Nephron progenitor cell (in vitro differentiated cells): ENCODE measurements at regions not wholly inside any gene's neighbourhood (a gene's known extent, or its start where the extent isn't known, plus 50 kb on each side); places are given as distances from the start of the nearest gene placed in this dataset.

Source experiments
- DNase-seq: peaks from one replicate; pipeline ENCODE4 v3.0.0; 2021
- H3K27ac Mint-ChIP-seq: 2 replicates; pipeline ENCODE4 v1.8.0; 2021; ENCODE audit warnings: mild to moderate bottlenecking, moderate library complexity, mixed read lengths
- H3K27me3 Mint-ChIP-seq: 2 replicates; pipeline ENCODE4 v1.8.0; 2021; ENCODE audit warnings: mild to moderate bottlenecking, low read depth, mixed read lengths; ENCODE audit not compliant: poor library complexity
- H3K36me3 Mint-ChIP-seq: 2 replicates; pipeline ENCODE4 v1.8.0; 2021; ENCODE audit warnings: low read depth, mixed read lengths
- H3K4me1 Mint-ChIP-seq: 2 replicates; pipeline ENCODE4 v1.8.0; 2021; ENCODE audit warnings: mixed read lengths
- H3K4me3 Mint-ChIP-seq: 2 replicates; pipeline ENCODE4 v1.8.0; 2021; ENCODE audit warnings: mild to moderate bottlenecking, moderate library complexity, mixed read lengths
- H3K9me3 Mint-ChIP-seq: 2 replicates; pipeline ENCODE4 v1.8.0; 2021; ENCODE audit warnings: mild to moderate bottlenecking, moderate library complexity, mixed read lengths
- TF ChIP-seq, protein P1 (sequence below): fragments of 200-600 bp; sonication (generic); IDR thresholded peaks from 2 replicates; pipeline ENCODE4 v1.5.0; 2021; ENCODE audit warnings: antibody characterized with exemption

DNA sequence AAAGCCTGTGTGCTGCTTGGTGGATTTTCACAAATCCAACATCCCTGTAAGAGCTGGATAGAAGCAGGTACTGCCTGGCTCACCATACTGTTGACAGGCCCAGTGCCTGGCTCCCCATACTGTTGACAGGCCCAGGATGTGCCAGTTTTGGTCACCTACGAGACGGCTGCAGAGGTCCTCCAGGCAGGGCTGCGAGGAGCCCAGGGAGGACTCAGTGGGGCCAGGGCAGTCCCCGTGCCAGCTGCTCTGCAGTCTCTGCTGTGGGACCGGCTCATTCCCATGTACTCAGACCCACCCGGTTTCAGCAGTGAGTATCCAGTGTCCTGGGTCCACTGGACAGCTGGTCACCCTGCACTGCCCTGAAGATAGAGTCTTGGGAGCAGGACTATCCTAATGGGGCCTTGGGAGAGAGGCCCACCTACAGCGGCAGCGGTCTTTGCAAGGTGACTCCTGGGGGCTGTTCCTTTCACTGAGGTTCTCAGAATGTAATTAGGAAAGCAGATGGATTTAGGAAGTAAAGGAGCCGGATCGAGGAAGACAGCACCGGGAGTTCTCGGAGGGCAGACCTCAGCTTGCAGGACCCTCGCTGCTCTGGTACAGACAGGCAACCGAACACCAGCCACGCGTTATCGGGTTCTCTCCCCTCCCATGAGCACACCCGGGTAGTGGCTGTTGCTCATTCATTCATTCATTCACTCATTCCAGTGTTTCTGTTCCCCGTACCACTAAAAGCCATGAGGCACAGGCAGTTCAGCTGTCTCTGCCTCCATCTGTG lies 106.1 kb downstream of the CTTN start:
- no peak overlapping the region for H3K4me3 Mint-ChIP-seq
- H3K9me3 Mint-ChIP-seq = no peaks in the 10 kb centered on the region
- no peaks in the 10 kb centered on the region for H3K36me3 Mint-ChIP-seq
- no peaks in the 10 kb centered on the region for H3K27me3 Mint-ChIP-seq
- TF ChIP-seq, protein P1, sequence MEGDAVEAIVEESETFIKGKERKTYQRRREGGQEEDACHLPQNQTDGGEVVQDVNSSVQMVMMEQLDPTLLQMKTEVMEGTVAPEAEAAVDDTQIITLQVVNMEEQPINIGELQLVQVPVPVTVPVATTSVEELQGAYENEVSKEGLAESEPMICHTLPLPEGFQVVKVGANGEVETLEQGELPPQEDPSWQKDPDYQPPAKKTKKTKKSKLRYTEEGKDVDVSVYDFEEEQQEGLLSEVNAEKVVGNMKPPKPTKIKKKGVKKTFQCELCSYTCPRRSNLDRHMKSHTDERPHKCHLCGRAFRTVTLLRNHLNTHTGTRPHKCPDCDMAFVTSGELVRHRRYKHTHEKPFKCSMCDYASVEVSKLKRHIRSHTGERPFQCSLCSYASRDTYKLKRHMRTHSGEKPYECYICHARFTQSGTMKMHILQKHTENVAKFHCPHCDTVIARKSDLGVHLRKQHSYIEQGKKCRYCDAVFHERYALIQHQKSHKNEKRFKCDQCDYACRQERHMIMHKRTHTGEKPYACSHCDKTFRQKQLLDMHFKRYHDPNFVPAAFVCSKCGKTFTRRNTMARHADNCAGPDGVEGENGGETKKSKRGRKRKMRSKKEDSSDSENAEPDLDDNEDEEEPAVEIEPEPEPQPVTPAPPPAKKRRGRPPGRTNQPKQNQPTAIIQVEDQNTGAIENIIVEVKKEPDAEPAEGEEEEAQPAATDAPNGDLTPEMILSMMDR = peak; percentile 1
- peaks cover 48% of the 10 kb centered on the region for H3K4me1 Mint-ChIP-seq
- H3K27ac Mint-ChIP-seq = peak overlapping the region; percentile 16
- no peak for DNase-seq

DNA sequence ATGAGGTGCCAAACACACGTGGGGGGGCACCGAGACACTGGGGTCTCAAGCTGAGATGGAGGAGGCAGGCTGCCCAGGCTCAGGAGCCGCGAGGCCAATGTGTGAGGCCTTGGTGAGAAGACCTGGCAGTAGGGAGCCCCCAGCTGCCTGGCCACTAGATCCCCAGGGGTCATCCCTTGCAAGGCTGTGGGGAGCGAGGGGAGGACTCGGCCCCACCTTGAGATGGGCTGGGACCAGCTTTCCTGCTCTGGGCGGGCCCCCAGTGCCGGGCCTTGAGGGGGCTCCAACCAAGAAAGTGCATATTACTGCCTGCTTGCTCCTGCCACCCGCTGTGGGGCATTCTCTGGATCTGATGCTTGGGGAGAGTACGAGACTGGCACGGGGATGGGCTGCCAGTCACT lies 107.0 kb downstream of the CTTN start:
- H3K27ac Mint-ChIP-seq = no peak overlapping the region
- H3K36me3 Mint-ChIP-seq = no peaks in the 10 kb centered on the region
- no peak for DNase-seq
- TF ChIP-seq, protein P1 = no peak
- H3K4me1 Mint-ChIP-seq = peaks cover 43% of the 10 kb centered on the region
- no peaks in the 10 kb centered on the region for H3K27me3 Mint-ChIP-seq
- H3K9me3 Mint-ChIP-seq = no peaks in the 10 kb centered on the region
- H3K4me3 Mint-ChIP-seq = no peak overlapping the region

DNA sequence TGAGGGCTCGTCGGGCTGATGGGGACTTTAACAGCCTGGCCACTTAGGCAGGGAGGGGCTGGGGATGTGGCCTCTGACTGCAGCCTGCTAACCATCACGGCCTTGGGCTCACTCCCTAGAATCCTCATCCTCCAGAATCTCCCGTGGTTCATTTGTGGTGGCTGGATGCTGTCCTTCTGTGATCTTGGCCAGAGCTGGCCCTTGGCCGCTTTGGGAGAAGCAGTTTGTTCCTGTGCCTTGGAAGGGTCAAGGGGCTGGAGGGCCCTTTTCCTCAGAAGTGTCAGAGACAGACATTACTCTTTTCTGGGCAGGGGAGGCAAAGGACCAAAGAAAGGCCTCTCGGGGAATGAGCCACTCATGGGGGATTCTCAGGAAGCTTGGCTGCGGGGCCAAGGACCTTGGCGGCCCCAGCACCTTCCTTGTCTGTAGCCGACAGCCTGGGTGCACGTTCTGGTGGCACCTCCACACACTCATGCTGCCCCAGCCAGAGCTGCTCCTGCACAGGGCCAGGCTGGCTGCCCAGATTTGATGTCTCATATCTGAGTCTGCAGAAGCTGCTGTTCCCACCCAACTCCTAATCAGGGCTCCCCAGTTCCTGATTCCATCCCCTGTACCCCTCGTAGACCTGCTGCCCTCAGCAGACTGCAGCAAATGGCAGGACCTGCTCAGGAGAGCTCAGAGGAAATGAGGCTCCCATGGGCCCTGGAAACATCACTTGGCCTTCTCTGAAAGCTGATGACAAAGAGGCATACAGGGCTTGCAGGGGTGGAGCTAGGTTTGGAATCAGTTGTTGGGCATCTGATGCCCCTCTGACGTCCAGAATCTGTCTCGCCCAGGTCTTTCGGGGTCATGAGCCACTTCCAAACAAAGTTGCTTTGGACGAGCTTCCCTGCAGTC lies 107.7 kb downstream of the CTTN start:
- TF ChIP-seq, protein P1 = no peak
- no peak for DNase-seq
- H3K4me1 Mint-ChIP-seq = peaks cover 43% of the 10 kb centered on the region
- H3K9me3 Mint-ChIP-seq = peaks cover 4% of the 10 kb centered on the region
- peak overlapping the region; percentile 34 for H3K4me3 Mint-ChIP-seq
- no peaks in the 10 kb centered on the region for H3K36me3 Mint-ChIP-seq
- no peak overlapping the region for H3K27ac Mint-ChIP-seq
- H3K27me3 Mint-ChIP-seq = peaks cover 4% of the 10 kb centered on the region

DNA sequence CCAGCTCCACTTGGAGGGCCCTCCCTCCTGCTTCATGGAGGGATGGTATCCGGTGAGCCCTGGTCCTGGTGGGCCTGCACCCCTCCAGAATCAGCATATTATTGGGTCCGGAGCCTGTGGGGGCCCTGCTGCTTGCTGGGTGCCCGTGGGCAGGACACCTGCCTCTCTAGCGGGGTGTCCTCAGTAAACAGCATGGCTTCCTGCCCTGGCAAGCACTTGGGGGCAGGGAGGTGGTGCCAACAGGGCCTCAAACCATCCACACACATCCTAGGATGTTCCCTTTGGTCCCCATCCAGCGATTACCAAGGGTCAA lies 108.3 kb downstream of the CTTN start:
- Mint-ChIP-seq H3K27ac (no peak overlapping the region), H3K27me3 (peaks cover 4% of the 10 kb centered on the region), H3K36me3 (no peaks in the 10 kb centered on the region), H3K9me3 (peaks cover 9% of the 10 kb centered on the region), H3K4me3 (no peak overlapping the region), H3K4me1 (peaks cover 42% of the 10 kb centered on the region)
- DNase-seq = no peak
- TF ChIP-seq, protein P1 = no peak

DNA sequence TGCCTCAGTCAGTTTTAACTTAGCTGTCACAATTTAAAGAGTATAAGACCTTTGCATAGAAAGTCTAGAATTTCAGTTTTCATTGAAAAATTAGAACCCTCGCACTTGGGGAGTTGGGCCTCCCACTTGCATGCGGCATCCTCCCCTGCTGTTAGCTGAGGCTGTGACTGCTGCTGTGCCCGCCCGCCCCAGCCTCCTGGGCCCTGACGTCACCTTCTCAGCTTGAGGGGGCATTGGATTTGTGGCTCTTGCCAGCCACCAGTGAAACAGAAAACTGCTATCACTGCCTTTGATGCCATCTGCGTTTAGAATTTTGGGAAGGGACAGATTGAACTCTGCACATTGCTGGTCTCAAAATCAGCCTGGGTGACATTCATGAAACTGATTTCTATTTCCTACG lies 108.7 kb downstream of the CTTN start:
- no peak overlapping the region for H3K4me3 Mint-ChIP-seq
- H3K27ac Mint-ChIP-seq = no peak overlapping the region
- TF ChIP-seq, protein P1 = no peak
- H3K9me3 Mint-ChIP-seq = peaks cover 13% of the 10 kb centered on the region
- no peak for DNase-seq
- peaks cover 4% of the 10 kb centered on the region for H3K27me3 Mint-ChIP-seq
- H3K36me3 Mint-ChIP-seq = peaks cover under 1% of the 10 kb centered on the region
- H3K4me1 Mint-ChIP-seq = peaks cover 38% of the 10 kb centered on the region
